ENCODE measurements at regions not wholly inside any gene's neighbourhood (a gene's known extent, or its start where the extent isn't known, plus 50 kb on each side); places are given as distances from the start of the nearest gene placed in this dataset.

- no peak for TF ChIP-seq EZH2phosphoT487 (IDR thresholded peaks at IDR 0.05; ENCODE audit: borderline replicate concordance)
- no peak for TF ChIP-seq POLR2AphosphoS5 (IDR thresholded peaks at IDR 0.05; ENCODE audit: low read depth, low read length)
Observed at GRCh38 chr7:25512061-25512687, 283.9 kb upstream of the NPVF start.

All from HCT116 (cell line).